ENCODE measurements at regions not wholly inside any gene's neighbourhood (a gene's known extent, or its start where the extent isn't known, plus 50 kb on each side); places are given as distances from the start of the nearest gene placed in this dataset.

GRCh38 chr3:87765256-87765655, 293.5 kb downstream of the CGGBP1 start (continued):
- TF ChIP-seq, protein P1, sequence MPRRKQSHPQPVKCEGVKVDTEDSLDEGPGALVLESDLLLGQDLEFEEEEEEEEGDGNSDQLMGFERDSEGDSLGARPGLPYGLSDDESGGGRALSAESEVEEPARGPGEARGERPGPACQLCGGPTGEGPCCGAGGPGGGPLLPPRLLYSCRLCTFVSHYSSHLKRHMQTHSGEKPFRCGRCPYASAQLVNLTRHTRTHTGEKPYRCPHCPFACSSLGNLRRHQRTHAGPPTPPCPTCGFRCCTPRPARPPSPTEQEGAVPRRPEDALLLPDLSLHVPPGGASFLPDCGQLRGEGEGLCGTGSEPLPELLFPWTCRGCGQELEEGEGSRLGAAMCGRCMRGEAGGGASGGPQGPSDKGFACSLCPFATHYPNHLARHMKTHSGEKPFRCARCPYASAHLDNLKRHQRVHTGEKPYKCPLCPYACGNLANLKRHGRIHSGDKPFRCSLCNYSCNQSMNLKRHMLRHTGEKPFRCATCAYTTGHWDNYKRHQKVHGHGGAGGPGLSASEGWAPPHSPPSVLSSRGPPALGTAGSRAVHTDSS (tag by site-specific recombination; IDR thresholded peaks at IDR 0.05) = no peak
- TF ChIP-seq ZNF214 (tag by site-specific recombination; IDR thresholded peaks at IDR 0.05; ENCODE audit: borderline replicate concordance) (no peak), RBAK (tag by site-specific recombination; IDR thresholded peaks at IDR 0.05) (no peak), ZNF146 (tag by site-specific recombination; IDR thresholded peaks at IDR 0.05) (no peak)
- TF ChIP-seq, protein P2, sequence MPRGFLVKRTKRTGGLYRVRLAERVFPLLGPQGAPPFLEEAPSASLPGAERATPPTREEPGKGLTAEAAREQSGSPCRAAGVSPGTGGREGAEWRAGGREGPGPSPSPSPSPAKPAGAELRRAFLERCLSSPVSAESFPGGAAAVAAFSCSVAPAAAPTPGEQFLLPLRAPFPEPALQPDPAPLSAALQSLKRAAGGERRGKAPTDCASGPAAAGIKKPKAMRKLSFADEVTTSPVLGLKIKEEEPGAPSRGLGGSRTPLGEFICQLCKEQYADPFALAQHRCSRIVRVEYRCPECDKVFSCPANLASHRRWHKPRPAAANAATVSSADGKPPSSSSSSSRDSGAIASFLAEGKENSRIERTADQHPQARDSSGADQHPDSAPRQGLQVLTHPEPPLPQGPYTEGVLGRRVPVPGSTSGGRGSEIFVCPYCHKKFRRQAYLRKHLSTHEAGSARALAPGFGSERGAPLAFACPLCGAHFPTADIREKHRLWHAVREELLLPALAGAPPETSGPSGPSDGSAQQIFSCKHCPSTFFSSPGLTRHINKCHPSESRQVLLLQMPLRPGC (tag by site-specific recombination; IDR thresholded peaks at IDR 0.05) = no peak

DNA sequence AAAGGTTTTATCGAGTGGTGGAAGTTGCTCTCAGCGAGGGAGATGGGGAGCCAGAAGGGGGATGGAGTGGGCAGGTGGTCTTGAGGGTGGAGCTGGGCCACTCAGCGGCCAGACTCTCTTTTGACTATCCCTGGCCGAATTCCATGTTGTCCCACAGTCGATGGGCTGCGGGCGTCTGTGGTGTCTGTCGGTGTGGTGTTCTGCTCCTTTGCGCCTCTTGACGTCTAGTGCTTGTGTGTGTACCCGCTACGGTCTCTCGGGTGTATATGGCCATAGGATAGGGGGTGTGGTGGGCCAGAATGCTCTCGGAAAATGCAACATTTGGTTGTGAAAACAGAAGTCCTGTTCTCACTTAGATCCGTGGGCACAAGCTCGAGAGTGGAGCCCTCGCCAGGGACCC, 297.0 kb downstream of the CGGBP1 start:
- ChIA-PET CTCF (interaction anchor here (0.5 kb wide), 1 partner anchor 43 kb away, joined by 8 read pairs; no protein-coding TSS in a partner anchor), POLR2A (no interaction called here)
- H3K27ac ChIP-seq (ENCODE audit: extremely low read depth, low read depth, low read length) = no peak overlapping the region
- TF ChIP-seq KLF1 (tag by site-specific recombination; IDR thresholded peaks at IDR 0.05) (no peak), ZNF10 (tag by site-specific recombination; IDR thresholded peaks at IDR 0.05) (no peak), ZNF114 (tag by site-specific recombination; IDR thresholded peaks at IDR 0.05) (no peak), ZNF248 (tag by site-specific recombination; IDR thresholded peaks at IDR 0.05) (no peak), KLF7 (tag by site-specific recombination; IDR thresholded peaks at IDR 0.05; ENCODE audit: borderline replicate concordance) (no peak)
- TF ChIP-seq, protein P3, sequence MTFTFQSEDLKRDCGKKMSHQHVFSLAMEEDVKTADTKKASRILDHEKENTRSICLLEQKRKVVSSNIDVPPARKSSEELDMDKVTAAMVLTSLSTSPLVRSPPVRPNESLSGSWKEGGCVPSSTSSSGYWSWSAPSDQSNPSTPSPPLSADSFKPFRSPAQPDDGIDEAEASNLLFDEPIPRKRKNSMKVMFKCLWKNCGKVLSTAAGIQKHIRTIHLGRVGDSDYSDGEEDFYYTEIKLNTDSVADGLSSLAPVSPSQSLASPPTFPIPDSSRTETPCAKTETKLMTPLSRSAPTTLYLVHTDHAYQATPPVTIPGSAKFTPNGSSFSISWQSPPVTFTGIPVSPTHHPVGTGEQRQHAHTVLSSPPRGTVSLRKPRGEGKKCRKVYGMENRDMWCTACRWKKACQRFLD (tag by site-specific recombination; IDR thresholded peaks at IDR 0.05) = no peak
- no peaks in the 10 kb centered on the region for H3K9me3 ChIP-seq (ENCODE audit: control insufficient read depth, insufficient read depth, low read depth, low read length)
- no peak overlapping the region for H3K4me3 ChIP-seq (ENCODE audit: low read depth, low read length)
- H3K36me3 ChIP-seq (ENCODE audit: control insufficient read depth in 2 of 2, insufficient read depth in 1 of 2, low read length in 2 of 2) = no peaks in the 10 kb centered on the region
- no peaks in the 10 kb centered on the region for H3K4me1 ChIP-seq (ENCODE audit: control insufficient read depth, insufficient read depth, low read length)

- H3K9me3 ChIP-seq (ENCODE audit: control insufficient read depth, insufficient read depth, low read depth, low read length) = no peaks in the 10 kb centered on the region
- POLR2A ChIA-PET = no interaction called here
- no peaks in the 10 kb centered on the region for H3K4me1 ChIP-seq (ENCODE audit: control insufficient read depth, insufficient read depth, low read length)
- no peaks in the 10 kb centered on the region for H3K36me3 ChIP-seq (ENCODE audit: control insufficient read depth in 2 of 2, insufficient read depth in 1 of 2, low read length in 2 of 2)
- no peak overlapping the region for H3K27ac ChIP-seq (ENCODE audit: extremely low read depth, low read depth, low read length)
- H3K4me3 ChIP-seq (ENCODE audit: low read depth, low read length) = no peak overlapping the region
- CTCF ChIA-PET = interaction anchor here (0.5 kb wide), 1 partner anchor 43 kb away, joined by 8 read pairs; no protein-coding TSS in a partner anchor
- TF ChIP-seq ZNF169 (tag by site-specific recombination; IDR thresholded peaks at IDR 0.05) = no peak
- no peak for TF ChIP-seq IKZF3 (tag by site-specific recombination; IDR thresholded peaks at IDR 0.05)
- TF ChIP-seq ZNF184 (tag by site-specific recombination; IDR thresholded peaks at IDR 0.05) = no peak
- no peak for TF ChIP-seq ZFHX2 (tag by site-specific recombination; conservative IDR thresholded peaks at IDR 0.05)
- no peak for TF ChIP-seq ZNF26 (tag by site-specific recombination; IDR thresholded peaks at IDR 0.05)
- TF ChIP-seq ZNF416 (tag by site-specific recombination; IDR thresholded peaks at IDR 0.05) = no peak
- no peak for TF ChIP-seq ZNF560 (tag by site-specific recombination; IDR thresholded peaks at IDR 0.05; ENCODE audit: borderline replicate concordance)
- no peak for TF ChIP-seq ZNF248 (tag by site-specific recombination; IDR thresholded peaks at IDR 0.05)
- no peak for TF ChIP-seq ZNF157 (tag by site-specific recombination; IDR thresholded peaks at IDR 0.05)
- TF ChIP-seq SP2 (tag by site-specific recombination; IDR thresholded peaks at IDR 0.05) = no peak
- TF ChIP-seq ZNF518A (tag by site-specific recombination; conservative IDR thresholded peaks at IDR 0.05; ENCODE audit: low read depth) = no peak
- TF ChIP-seq ZNF585B (tag by site-specific recombination; IDR thresholded peaks at IDR 0.05) = no peak
- TF ChIP-seq, protein P1 (tag by site-specific recombination; IDR thresholded peaks at IDR 0.05) = no peak
Observed at GRCh38 chr3:87761341-87761740, 297.5 kb downstream of the CGGBP1 start.

All from HEK293 (cell line).